ENCODE measurements at regions not wholly inside any gene's neighbourhood (a gene's known extent, or its start where the extent isn't known, plus 50 kb on each side); places are given as distances from the start of the nearest gene placed in this dataset.

- DNase-seq, result no peak
Measured at GRCh38 chr2:105150231-105150630, 91.3 kb upstream of the GPR45 start.

GRCh38 chr2:105154119-105154818 lies 87.3 kb upstream of the GPR45 start:
- DNase-seq, result no peak

GRCh38 chr2:105156166-105156565 lies 85.4 kb upstream of the GPR45 start:
- no peak for DNase-seq

GRCh38 chr2:105158002-105158401 lies 83.5 kb upstream of the GPR45 start:
- no peak for DNase-seq

- DNase-seq, result no peak
Measured at GRCh38 chr2:105166688-105167087, 74.9 kb upstream of the GPR45 start.

- DNase-seq, result no peak
Measured at GRCh38 chr2:105168543-105168942, 73.0 kb upstream of the GPR45 start.

- DNase-seq, result no peak
Measured at GRCh38 chr2:105175231-105175630, 66.3 kb upstream of the GPR45 start.

GRCh38 chr2:105176429-105176828 lies 65.1 kb upstream of the GPR45 start:
- DNase-seq, result no peak

GRCh38 chr2:105177008-105177407 lies 64.5 kb upstream of the GPR45 start:
- DNase-seq, result no peak

GRCh38 chr2:105177536-105178254 lies 63.8 kb upstream of the GPR45 start:
- DNase-seq, result no peak

GRCh38 chr2:105179469-105180372 lies 61.8 kb upstream of the GPR45 start:
- DNase-seq, result peak in 31 of 56 donors; percentile 2 to 72 (median 15)

- no peak for DNase-seq
Measured at GRCh38 chr2:105180491-105180972, 61.0 kb upstream of the GPR45 start.

- no peak for DNase-seq
Measured at GRCh38 chr2:105181282-105181681, 60.3 kb upstream of the GPR45 start.

GRCh38 chr2:105183555-105184323 lies 57.8 kb upstream of the GPR45 start:
- no peak for DNase-seq

- DNase-seq, result no peak
Measured at GRCh38 chr2:105184420-105184819, 57.1 kb upstream of the GPR45 start.

GRCh38 chr2:105186967-105187498 lies 54.5 kb upstream of the GPR45 start:
- DNase-seq, result no peak

GRCh38 chr2:105187531-105187930 lies 54.0 kb upstream of the GPR45 start:
- no peak for DNase-seq

GRCh38 chr2:105188343-105188742 lies 53.2 kb upstream of the GPR45 start:
- DNase-seq, result no peak
